ENCODE measurements at regions not wholly inside any gene's neighbourhood (a gene's known extent, or its start where the extent isn't known, plus 50 kb on each side); places are given as distances from the start of the nearest gene placed in this dataset.
A peak's percentile ranks its signal among the peaks of the same experiment; 100 is the strongest.

DNA sequence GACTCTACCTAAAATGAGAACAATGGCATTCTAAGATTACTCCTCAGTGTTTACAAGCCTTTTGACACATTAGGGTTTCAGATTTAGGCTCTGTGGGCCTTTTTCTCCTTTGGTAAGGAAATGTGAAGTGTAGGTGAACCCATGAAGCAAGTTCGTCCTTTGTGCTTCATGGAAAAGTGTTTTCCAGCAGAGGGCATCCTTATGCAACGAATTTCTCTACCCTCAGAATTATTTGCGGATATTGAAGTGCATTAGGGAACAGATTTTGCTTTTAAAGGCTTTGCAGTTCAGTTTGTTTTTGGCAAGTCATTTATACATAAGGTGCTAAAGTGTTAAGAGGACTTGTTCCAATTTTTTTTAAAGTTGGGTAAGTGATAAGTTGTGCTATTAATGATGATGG is 55.7 kb upstream of the FERMT1 start:
- Mint-ChIP-seq H3K4me3 (no peak overlapping the region), H3K27me3 (ENCODE audit: low read depth) (peaks cover 6% of the 10 kb centered on the region), H3K36me3 (ENCODE audit: low read depth) (no peaks in the 10 kb centered on the region), H3K27ac (ENCODE audit: unreplicated experiment) (no peak overlapping the region), H3K4me1 (no peaks in the 10 kb centered on the region), H3K9me3 (no peaks in the 10 kb centered on the region)
- peak; percentile 2 for DNase-seq (ENCODE audit: low read depth, low spot score)
- TF ChIP-seq, protein P1, sequence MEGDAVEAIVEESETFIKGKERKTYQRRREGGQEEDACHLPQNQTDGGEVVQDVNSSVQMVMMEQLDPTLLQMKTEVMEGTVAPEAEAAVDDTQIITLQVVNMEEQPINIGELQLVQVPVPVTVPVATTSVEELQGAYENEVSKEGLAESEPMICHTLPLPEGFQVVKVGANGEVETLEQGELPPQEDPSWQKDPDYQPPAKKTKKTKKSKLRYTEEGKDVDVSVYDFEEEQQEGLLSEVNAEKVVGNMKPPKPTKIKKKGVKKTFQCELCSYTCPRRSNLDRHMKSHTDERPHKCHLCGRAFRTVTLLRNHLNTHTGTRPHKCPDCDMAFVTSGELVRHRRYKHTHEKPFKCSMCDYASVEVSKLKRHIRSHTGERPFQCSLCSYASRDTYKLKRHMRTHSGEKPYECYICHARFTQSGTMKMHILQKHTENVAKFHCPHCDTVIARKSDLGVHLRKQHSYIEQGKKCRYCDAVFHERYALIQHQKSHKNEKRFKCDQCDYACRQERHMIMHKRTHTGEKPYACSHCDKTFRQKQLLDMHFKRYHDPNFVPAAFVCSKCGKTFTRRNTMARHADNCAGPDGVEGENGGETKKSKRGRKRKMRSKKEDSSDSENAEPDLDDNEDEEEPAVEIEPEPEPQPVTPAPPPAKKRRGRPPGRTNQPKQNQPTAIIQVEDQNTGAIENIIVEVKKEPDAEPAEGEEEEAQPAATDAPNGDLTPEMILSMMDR (conservative IDR thresholded peaks at IDR 0.05) = peak; percentile 61

DNA sequence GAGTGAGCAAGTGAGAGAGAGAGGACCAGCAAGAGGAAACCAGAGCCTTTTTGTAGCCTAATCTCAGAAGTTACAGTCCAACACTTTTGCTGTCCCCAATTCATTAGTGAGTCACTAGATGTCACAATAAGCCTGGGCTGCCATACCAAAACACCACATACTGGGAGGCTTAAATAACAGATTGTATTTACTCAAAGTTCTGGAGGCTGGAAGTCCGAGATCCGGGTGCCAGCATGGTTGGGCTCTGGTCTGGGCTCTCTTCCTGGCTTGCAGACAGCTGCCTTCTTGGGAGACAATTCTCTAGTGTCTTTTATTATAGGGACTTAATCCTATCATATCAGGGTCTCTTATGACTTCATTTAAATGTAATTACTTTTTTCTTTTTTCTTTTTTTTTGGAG is 50.7 kb upstream of the FERMT1 start:
- TF ChIP-seq, protein P1 (conservative IDR thresholded peaks at IDR 0.05) = no peak
- Mint-ChIP-seq H3K27ac (ENCODE audit: unreplicated experiment) (peak overlapping the region; percentile 72), H3K4me1 (no peaks in the 10 kb centered on the region), H3K4me3 (no peak overlapping the region), H3K9me3 (peaks cover 5% of the 10 kb centered on the region), H3K27me3 (ENCODE audit: low read depth) (no peaks in the 10 kb centered on the region), H3K36me3 (ENCODE audit: low read depth) (no peaks in the 10 kb centered on the region)
- DNase-seq (ENCODE audit: low read depth, low spot score) = no peak
